Fibroblast of lung (primary cell): ENCODE measurements at regions not wholly inside any gene's neighbourhood (a gene's known extent, or its start where the extent isn't known, plus 50 kb on each side); places are given as distances from the start of the nearest gene placed in this dataset.
A peak's percentile ranks its signal among the peaks of the same experiment; 100 is the strongest.

Experiments
- DNase-seq, 2 donors: peaks; one replicate each; pipeline versions ENCODE4 v3.0.0 to v3.0.0-alpha.2; 2010; ENCODE audit warnings: low read depth in 2 of 2
- H2AFZ ChIP-seq: 2 replicates; pipeline ENCODE4 v1.5.1; 2012; ENCODE audit warnings: low read length, control low read depth, inconsistent platforms
- H3K27ac ChIP-seq: 2 replicates; pipeline ENCODE4 v1.5.1; 2011; ENCODE audit warnings: low read length, control low read depth; ENCODE audit not compliant: insufficient read depth
- H3K27me3 ChIP-seq: 2 replicates; pipeline ENCODE4 v1.5.1; 2011; ENCODE audit warnings: mild to moderate bottlenecking, low read length; ENCODE audit not compliant: control insufficient read depth, insufficient read depth
- H3K36me3 ChIP-seq: 2 replicates; pipeline ENCODE4 v1.5.1; 2011; ENCODE audit warnings: low read length; ENCODE audit not compliant: control insufficient read depth, insufficient read depth
- H3K4me1 ChIP-seq: 2 replicates; pipeline ENCODE4 v1.5.1; 2011; ENCODE audit warnings: low read length; ENCODE audit not compliant: control insufficient read depth, insufficient read depth; ENCODE audit errors: extremely low read depth
- H3K4me2 ChIP-seq: 2 replicates; pipeline ENCODE4 v1.5.1; 2011; ENCODE audit warnings: low read length, control low read depth; ENCODE audit not compliant: insufficient read depth; ENCODE audit errors: extremely low read depth
- H3K4me3 ChIP-seq, 4 experiments: fragments of 200-600 bp in 1 of 4; sonication (generic) in 1 of 4; replicated peaks in 1 of 4; 2 replicates each; pipeline ENCODE4 v1.5.1; 2011 to 2016; ENCODE audit warnings: low read length in 4 of 4, low read depth in 3 of 4, mild to moderate bottlenecking in 3 of 4, control low read depth in 2 of 4, inconsistent platforms in 1 of 4, mixed read lengths in 1 of 4; ENCODE audit not compliant: insufficient read depth in 1 of 4; ENCODE audit errors: control extremely low read depth in 1 of 4
- H3K79me2 ChIP-seq: 2 replicates; pipeline ENCODE4 v1.5.1; 2012; ENCODE audit warnings: mild to moderate bottlenecking, low read length, inconsistent platforms; ENCODE audit not compliant: control insufficient read depth, insufficient read depth
- H3K9ac ChIP-seq: 2 replicates; pipeline ENCODE4 v1.5.1; 2011; ENCODE audit warnings: mild to moderate bottlenecking, low read length, control low read depth; ENCODE audit not compliant: insufficient read depth
- H3K9me3 ChIP-seq: 2 replicates; pipeline ENCODE4 v1.5.1; 2012; ENCODE audit warnings: low read depth, low read length; ENCODE audit not compliant: control insufficient read depth, insufficient read depth
- H4K20me1 ChIP-seq: 2 replicates; pipeline ENCODE4 v1.5.1; 2011; ENCODE audit warnings: low read length; ENCODE audit not compliant: control insufficient read depth, insufficient read depth; ENCODE audit errors: extremely low read depth
- EZH2 ChIP-seq: IDR thresholded peaks from 2 replicates; pipeline ENCODE4 v1.5.1; 2012; ENCODE audit warnings: low read length, control low read depth, mild to moderate bottlenecking; ENCODE audit errors: missing control alignments
- TF ChIP-seq, protein P1 (sequence below), 2 donors: IDR thresholded peaks in 1 of 2; conservative IDR thresholded peaks in 1 of 2; 1 replicate in 1 of 2; 2 replicates in 1 of 2; pipeline ENCODE4 v1.5.1; 2011 to 2012; ENCODE audit warnings: low read length in 2 of 2, control low read depth in 1 of 2, inconsistent platforms in 1 of 2, low read depth in 1 of 2, mild to moderate bottlenecking in 1 of 2

GRCh38 chr17:59487161-59487873, 78.1 kb upstream of the DHX40 start:
- DNase-seq: no peak
- no peak for TF ChIP-seq EZH2
- TF ChIP-seq, protein P1, sequence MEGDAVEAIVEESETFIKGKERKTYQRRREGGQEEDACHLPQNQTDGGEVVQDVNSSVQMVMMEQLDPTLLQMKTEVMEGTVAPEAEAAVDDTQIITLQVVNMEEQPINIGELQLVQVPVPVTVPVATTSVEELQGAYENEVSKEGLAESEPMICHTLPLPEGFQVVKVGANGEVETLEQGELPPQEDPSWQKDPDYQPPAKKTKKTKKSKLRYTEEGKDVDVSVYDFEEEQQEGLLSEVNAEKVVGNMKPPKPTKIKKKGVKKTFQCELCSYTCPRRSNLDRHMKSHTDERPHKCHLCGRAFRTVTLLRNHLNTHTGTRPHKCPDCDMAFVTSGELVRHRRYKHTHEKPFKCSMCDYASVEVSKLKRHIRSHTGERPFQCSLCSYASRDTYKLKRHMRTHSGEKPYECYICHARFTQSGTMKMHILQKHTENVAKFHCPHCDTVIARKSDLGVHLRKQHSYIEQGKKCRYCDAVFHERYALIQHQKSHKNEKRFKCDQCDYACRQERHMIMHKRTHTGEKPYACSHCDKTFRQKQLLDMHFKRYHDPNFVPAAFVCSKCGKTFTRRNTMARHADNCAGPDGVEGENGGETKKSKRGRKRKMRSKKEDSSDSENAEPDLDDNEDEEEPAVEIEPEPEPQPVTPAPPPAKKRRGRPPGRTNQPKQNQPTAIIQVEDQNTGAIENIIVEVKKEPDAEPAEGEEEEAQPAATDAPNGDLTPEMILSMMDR (conservative IDR thresholded peaks at IDR 0.05 in 1 of 2, IDR thresholded peaks at IDR 0.05 in 1 of 2; ENCODE audit: low read depth in 1 of 2, low read length in 2 of 2): no peak
- Histone ChIP-seq H2AFZ (peak overlapping the region; percentile 17), H3K4me1 (no peaks in the 10 kb centered on the region), H3K4me2 (peak overlapping the region; percentile 21), H3K9ac (no peak overlapping the region), H3K79me2 (no peaks in the 10 kb centered on the region), H3K27ac (no peak overlapping the region), H3K27me3 (no peaks in the 10 kb centered on the region), H3K4me3 (peak overlapping the region in 2 of 4 experiments; percentile 14 to 47), H4K20me1 (no peaks in the 10 kb centered on the region), H3K36me3 (no peaks in the 10 kb centered on the region), H3K9me3 (no peaks in the 10 kb centered on the region)

- Histone ChIP-seq H3K4me3 (no peak overlapping the region), H3K27me3 (no peaks in the 10 kb centered on the region), H2AFZ (no peak overlapping the region), H3K79me2 (no peaks in the 10 kb centered on the region), H3K36me3 (no peaks in the 10 kb centered on the region), H3K4me2 (no peak overlapping the region), H4K20me1 (no peaks in the 10 kb centered on the region), H3K9me3 (no peaks in the 10 kb centered on the region), H3K4me1 (no peaks in the 10 kb centered on the region), H3K27ac (no peak overlapping the region), H3K9ac (no peak overlapping the region)
- TF ChIP-seq EZH2: no peak
- TF ChIP-seq, protein P1 (conservative IDR thresholded peaks at IDR 0.05 in 1 of 2, IDR thresholded peaks at IDR 0.05 in 1 of 2; ENCODE audit: low read depth in 1 of 2, low read length in 2 of 2): no peak
- no peak for DNase-seq
Observed at GRCh38 chr17:59488805-59489204, 76.6 kb upstream of the DHX40 start.

GRCh38 chr17:59490216-59490615, 75.2 kb upstream of the DHX40 start:
- H3K27me3 ChIP-seq: no peaks in the 10 kb centered on the region
- no peaks in the 10 kb centered on the region for H3K9me3 ChIP-seq
- H4K20me1 ChIP-seq: no peaks in the 10 kb centered on the region
- no peaks in the 10 kb centered on the region for H3K79me2 ChIP-seq
- no peak overlapping the region for H3K27ac ChIP-seq
- no peaks in the 10 kb centered on the region for H3K4me1 ChIP-seq
- H3K9ac ChIP-seq: no peak overlapping the region
- H3K4me3 ChIP-seq: no peak overlapping the region
- no peak overlapping the region for H3K4me2 ChIP-seq
- no peak for DNase-seq
- TF ChIP-seq EZH2: no peak
- TF ChIP-seq, protein P1 (conservative IDR thresholded peaks at IDR 0.05 in 1 of 2, IDR thresholded peaks at IDR 0.05 in 1 of 2; ENCODE audit: low read depth in 1 of 2, low read length in 2 of 2): no peak
- H2AFZ ChIP-seq: no peak overlapping the region
- no peaks in the 10 kb centered on the region for H3K36me3 ChIP-seq
